Astrocyte of the cerebellum (primary cell): ENCODE measurements at regions not wholly inside any gene's neighbourhood (a gene's known extent, or its start where the extent isn't known, plus 50 kb on each side); places are given as distances from the start of the nearest gene placed in this dataset.

Experiments
- DNase-seq: peaks from one replicate; pipeline ENCODE4 v3.0.0-alpha.2; 2011; ENCODE audit warnings: low read depth
- H3K4me3 ChIP-seq: 2 replicates; pipeline ENCODE4 v1.5.1; 2011; ENCODE audit warnings: mild to moderate bottlenecking, low read depth, low read length, moderate library complexity
- in situ Hi-C: cut with HindIII; loops from 2 replicates; pipeline ENCODE4 v1.10.0; 2017; ENCODE audit warnings: low sequenced_read_pairs
- TF ChIP-seq, protein P1 (sequence below): IDR thresholded peaks from 2 replicates; pipeline ENCODE4 v1.5.1; 2012; ENCODE audit warnings: low read length, low read depth, moderate library complexity, mild to moderate bottlenecking; ENCODE audit errors: missing control alignments

- no peak for DNase-seq
- H3K4me3 ChIP-seq: no peak overlapping the region
- TF ChIP-seq, protein P1, sequence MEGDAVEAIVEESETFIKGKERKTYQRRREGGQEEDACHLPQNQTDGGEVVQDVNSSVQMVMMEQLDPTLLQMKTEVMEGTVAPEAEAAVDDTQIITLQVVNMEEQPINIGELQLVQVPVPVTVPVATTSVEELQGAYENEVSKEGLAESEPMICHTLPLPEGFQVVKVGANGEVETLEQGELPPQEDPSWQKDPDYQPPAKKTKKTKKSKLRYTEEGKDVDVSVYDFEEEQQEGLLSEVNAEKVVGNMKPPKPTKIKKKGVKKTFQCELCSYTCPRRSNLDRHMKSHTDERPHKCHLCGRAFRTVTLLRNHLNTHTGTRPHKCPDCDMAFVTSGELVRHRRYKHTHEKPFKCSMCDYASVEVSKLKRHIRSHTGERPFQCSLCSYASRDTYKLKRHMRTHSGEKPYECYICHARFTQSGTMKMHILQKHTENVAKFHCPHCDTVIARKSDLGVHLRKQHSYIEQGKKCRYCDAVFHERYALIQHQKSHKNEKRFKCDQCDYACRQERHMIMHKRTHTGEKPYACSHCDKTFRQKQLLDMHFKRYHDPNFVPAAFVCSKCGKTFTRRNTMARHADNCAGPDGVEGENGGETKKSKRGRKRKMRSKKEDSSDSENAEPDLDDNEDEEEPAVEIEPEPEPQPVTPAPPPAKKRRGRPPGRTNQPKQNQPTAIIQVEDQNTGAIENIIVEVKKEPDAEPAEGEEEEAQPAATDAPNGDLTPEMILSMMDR: no peak
- in situ Hi-C loops: no loop called here
Observed at GRCh38 chr12:66898700-66899469, 220.0 kb upstream of the GRIP1 start.

- TF ChIP-seq, protein P1: no peak
- in situ Hi-C loops: no loop called here
- no peak for DNase-seq
- no peak overlapping the region for H3K4me3 ChIP-seq
Observed at GRCh38 chr12:66899588-66899987, 220.7 kb upstream of the GRIP1 start.

DNA sequence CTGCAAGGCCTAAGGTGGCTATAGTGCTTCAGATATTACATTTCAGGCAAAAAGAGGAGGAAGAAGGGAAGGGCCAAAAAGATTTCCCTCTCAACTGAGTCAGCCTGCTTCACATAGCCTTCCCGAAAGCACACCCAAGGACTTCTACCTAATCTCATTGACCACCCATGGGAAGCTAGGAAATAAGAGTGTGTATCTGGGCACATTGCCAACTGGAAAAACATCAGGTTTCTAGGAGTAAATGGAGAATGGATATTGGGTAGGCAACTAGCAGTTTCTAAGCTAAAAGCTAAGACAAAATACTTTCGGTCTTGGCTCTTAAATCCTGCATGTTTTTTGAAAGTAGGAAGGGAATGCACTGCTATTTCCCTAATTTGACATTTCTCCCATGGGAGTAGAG, 221.7 kb upstream of the GRIP1 start:
- in situ Hi-C loops: no loop called here
- DNase-seq: no peak
- no peak overlapping the region for H3K4me3 ChIP-seq
- TF ChIP-seq, protein P1: no peak

GRCh38 chr12:66901138-66901932, 222.5 kb upstream of the GRIP1 start:
- TF ChIP-seq, protein P1: no peak
- no peak for DNase-seq
- H3K4me3 ChIP-seq: no peak overlapping the region
- in situ Hi-C loops: no loop called here

- TF ChIP-seq, protein P1: no peak
- DNase-seq: no peak
- in situ Hi-C loops: no loop called here
- no peak overlapping the region for H3K4me3 ChIP-seq
Observed at GRCh38 chr12:66902020-66902419, 223.1 kb upstream of the GRIP1 start.

DNA sequence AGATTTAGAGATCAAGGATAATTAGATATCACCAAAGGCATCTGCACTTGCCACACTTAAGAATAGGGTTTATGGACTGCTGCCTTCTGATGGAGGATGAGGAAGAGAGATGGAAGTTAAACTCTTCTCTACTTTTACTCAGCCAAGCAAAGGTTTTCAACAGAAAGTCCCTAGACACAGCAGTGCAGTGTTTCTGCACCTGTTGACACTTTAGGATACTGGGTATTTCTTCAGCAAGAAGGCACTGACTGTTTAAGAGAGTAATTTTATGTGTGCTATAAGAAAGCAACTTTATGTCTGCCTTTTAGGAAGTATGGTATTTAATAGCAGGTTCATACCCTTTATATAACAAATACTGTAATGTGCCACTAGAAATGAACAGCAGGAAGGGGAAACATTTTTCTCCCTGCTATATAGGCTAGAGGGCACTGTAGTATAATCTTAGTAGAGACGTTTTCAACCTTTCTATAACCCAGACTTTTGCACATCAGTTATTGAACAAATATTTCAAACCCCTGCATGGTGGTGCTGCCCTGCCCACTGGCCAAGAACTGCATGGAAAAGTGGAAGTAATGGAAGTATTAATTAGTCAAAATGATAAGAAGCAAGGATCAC, 225.0 kb upstream of the GRIP1 start:
- TF ChIP-seq, protein P1: no peak
- no peak overlapping the region for H3K4me3 ChIP-seq
- no peak for DNase-seq
- in situ Hi-C loops: no loop called here
